ENCODE measurements at regions not wholly inside any gene's neighbourhood (a gene's known extent, or its start where the extent isn't known, plus 50 kb on each side); places are given as distances from the start of the nearest gene placed in this dataset.
"Not testable (repeated sequence)": the region's sequence is repeated elsewhere in the genome, so short reads cannot be mapped to it uniquely, and the experiment has no call there.

DNA sequence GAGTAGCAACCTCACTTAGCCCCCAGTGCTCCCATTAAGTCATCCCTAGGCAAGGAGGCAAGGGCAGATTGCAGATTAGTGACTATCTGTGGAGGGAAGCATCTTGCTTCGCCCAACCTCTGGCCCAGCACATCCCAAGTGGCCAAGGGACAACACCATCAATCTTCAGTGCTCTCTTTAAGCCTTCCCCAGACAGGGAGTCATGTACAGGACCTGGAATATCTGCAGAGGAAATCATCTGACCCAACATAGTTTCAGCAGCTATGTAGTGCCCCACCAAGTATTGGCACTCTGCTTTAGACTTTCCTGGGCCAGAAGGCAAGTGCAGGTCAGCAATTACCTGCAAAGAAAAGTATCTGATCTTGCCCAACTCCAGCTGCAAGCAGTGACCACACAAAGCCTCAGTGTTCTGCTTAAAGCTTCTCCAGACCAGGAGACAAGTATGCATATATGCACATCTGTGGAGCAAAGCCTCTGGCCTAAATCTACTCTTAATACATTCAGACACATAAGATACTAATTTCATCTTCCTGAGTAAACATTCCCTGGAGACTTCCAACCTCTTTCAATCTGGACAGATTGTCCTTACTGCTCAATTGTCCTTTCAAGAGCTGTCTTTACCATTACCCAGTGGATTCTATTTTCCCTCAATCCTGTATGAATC, 224.8 kb upstream of the VLDLR start:
- ATAC-seq (no peak), DNase-seq (no peak), FAIRE-seq (no peak)
- H3K4me3 ChIP-seq, result no peak overlapping the region
- no peaks in the 10 kb centered on the region for H3K27me3 ChIP-seq
- no peak overlapping the region for H3K27ac ChIP-seq
- TF ChIP-seq, protein P1, sequence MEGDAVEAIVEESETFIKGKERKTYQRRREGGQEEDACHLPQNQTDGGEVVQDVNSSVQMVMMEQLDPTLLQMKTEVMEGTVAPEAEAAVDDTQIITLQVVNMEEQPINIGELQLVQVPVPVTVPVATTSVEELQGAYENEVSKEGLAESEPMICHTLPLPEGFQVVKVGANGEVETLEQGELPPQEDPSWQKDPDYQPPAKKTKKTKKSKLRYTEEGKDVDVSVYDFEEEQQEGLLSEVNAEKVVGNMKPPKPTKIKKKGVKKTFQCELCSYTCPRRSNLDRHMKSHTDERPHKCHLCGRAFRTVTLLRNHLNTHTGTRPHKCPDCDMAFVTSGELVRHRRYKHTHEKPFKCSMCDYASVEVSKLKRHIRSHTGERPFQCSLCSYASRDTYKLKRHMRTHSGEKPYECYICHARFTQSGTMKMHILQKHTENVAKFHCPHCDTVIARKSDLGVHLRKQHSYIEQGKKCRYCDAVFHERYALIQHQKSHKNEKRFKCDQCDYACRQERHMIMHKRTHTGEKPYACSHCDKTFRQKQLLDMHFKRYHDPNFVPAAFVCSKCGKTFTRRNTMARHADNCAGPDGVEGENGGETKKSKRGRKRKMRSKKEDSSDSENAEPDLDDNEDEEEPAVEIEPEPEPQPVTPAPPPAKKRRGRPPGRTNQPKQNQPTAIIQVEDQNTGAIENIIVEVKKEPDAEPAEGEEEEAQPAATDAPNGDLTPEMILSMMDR (IDR thresholded peaks at IDR 0.05), result no peak
- intact Hi-C loops (cut with DNase I), result no loop called here
- no peaks in the 10 kb centered on the region for H3K4me1 ChIP-seq
- 0 to 100% methylated on average over 1 of the region's 1 CpG for WGBS, 2 donors
- no peaks in the 10 kb centered on the region for H3K36me3 ChIP-seq
- H3K9me3 ChIP-seq, result no peaks in the 10 kb centered on the region

GRCh38 chr9:2397875-2398274, 223.7 kb upstream of the VLDLR start:
- H3K36me3 ChIP-seq; DNase-seq; H3K4me3 ChIP-seq; H3K27me3 ChIP-seq; FAIRE-seq; ATAC-seq; H3K4me1 ChIP-seq; intact Hi-C loops (cut with DNase I); H3K27ac ChIP-seq; H3K9me3 ChIP-seq: not testable (repeated sequence)

DNA sequence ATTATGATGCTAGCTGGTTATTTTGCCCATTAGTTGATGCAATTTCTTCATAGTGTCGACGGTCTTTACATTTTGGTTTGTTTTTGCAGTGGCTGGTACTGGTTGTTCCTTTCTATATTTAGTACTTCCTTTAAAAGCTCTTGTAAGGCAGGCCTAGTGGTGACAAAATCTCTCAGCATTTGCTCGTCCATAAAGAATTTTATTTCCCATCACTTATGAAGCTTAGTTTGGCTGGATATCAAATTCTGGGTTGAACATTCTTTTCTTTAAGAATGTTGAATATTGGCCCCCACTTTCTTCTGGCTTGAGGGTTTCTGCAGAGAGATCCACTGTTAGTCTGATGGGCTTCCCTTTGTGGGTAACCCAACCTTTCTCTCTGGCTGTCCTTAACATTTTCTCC, 219.8 kb upstream of the VLDLR start:
- H3K9me3 ChIP-seq; FAIRE-seq; ATAC-seq; H3K27me3 ChIP-seq; H3K27ac ChIP-seq; DNase-seq; H3K4me1 ChIP-seq; H3K36me3 ChIP-seq; H3K4me3 ChIP-seq; intact Hi-C loops (cut with DNase I): not testable (repeated sequence)
- 75 to 78% methylated on average over 3 of the region's 3 CpGs for WGBS, 2 donors

- FAIRE-seq, result no peak
Observed at GRCh38 chr9:2403701-2404100, 217.9 kb upstream of the VLDLR start.

GRCh38 chr9:2406252-2406651, 215.3 kb upstream of the VLDLR start:
- WGBS, 2 donors, result 89 to 97% methylated on average over 12 of the region's 12 CpGs
- H3K27ac ChIP-seq, result no peak overlapping the region
- no peaks in the 10 kb centered on the region for H3K27me3 ChIP-seq
- H3K4me3 ChIP-seq, result no peak overlapping the region
- H3K4me1 ChIP-seq, result no peaks in the 10 kb centered on the region
- TF ChIP-seq, protein P1 (IDR thresholded peaks at IDR 0.05), result no peak
- intact Hi-C loops (cut with DNase I), result no loop called here
- no peaks in the 10 kb centered on the region for H3K36me3 ChIP-seq
- DNase-seq, result no peak
- ATAC-seq, result no peak
- FAIRE-seq, result no peak
- H3K9me3 ChIP-seq, result no peaks in the 10 kb centered on the region

More at GRCh38 chr9:2403701-2404100, 217.9 kb upstream of the VLDLR start:
- Histone ChIP-seq H3K9me3 (no peaks in the 10 kb centered on the region), H3K27ac (no peak overlapping the region), H3K27me3 (no peaks in the 10 kb centered on the region), H3K36me3 (no peaks in the 10 kb centered on the region), H3K4me1 (no peaks in the 10 kb centered on the region), H3K4me3 (no peak overlapping the region)
- intact Hi-C loops (cut with DNase I), result no loop called here
- ATAC-seq (no peak), DNase-seq (no peak)
- 0 to 93% methylated on average over 1 of the region's 1 CpG for WGBS, 2 donors
- TF ChIP-seq, protein P1 (IDR thresholded peaks at IDR 0.05), result no peak

DNA sequence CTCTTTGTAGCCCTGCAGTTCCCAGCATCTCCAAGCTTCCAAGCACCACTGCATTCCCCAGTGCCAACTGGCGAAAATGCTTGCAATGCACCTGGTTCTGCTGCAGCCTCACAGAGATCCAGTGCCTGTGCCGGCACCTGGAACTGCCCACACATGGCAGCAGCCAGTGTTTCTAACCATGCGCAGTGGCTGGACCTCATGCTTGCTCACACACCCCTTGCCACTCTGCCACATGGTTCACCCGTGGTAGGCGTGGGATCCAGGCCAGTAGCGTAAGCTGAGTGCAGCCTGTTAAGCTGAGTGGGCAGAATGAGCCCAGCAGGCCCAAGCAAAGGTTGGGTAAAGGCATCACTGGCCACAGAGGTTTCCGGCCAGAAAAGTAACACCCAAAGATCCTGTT, 214.1 kb upstream of the VLDLR start:
- no peaks in the 10 kb centered on the region for H3K4me1 ChIP-seq
- no peaks in the 10 kb centered on the region for H3K27me3 ChIP-seq
- FAIRE-seq (no peak), DNase-seq (peak in 1 of 6 donors; percentile 21), ATAC-seq (no peak)
- intact Hi-C loops (cut with DNase I), result no loop called here
- 76 to 80% methylated on average over 7 of the region's 7 CpGs for WGBS, 2 donors
- TF ChIP-seq, protein P1 (IDR thresholded peaks at IDR 0.05), result no peak
- no peak overlapping the region for H3K27ac ChIP-seq
- H3K9me3 ChIP-seq, result no peaks in the 10 kb centered on the region
- no peaks in the 10 kb centered on the region for H3K36me3 ChIP-seq
- no peak overlapping the region for H3K4me3 ChIP-seq

Data from pancreas (tissue), 10 donors.